HEK293 (cell line): ENCODE measurements at regions not wholly inside any gene's neighbourhood (a gene's known extent, or its start where the extent isn't known, plus 50 kb on each side); places are given as distances from the start of the nearest gene placed in this dataset.

Experiments used
- GLI2 ChIP-seq: fragments of 450-650 bp; formaldehyde crosslinking; IDR thresholded peaks from 2 replicates; pipeline ENCODE4; 2017; ENCODE audit warnings: missing biosample characterization, missing genetic modification characterization, low read depth, borderline replicate concordance
- HOXD13 ChIP-seq: sonication (generic); formaldehyde crosslinking; IDR thresholded peaks from 2 replicates; pipeline ENCODE4 v1.8.0; 2022; ENCODE audit warnings: missing genetic modification reagents, borderline replicate concordance
- KLF9 ChIP-seq: fragments of 450-650 bp; formaldehyde crosslinking; IDR thresholded peaks from 2 replicates; pipeline ENCODE4 v1.5.1; 2016; ENCODE audit warnings: missing biosample characterization, missing genetic modification characterization, low read depth
- MYNN ChIP-seq: fragments of 450-650 bp; formaldehyde crosslinking; IDR thresholded peaks from 2 replicates; pipeline ENCODE4 v1.5.1; 2016; ENCODE audit warnings: missing biosample characterization, missing genetic modification characterization, borderline replicate concordance
- PRDM10 ChIP-seq: fragments of 450-650 bp; formaldehyde crosslinking; IDR thresholded peaks from 2 replicates; pipeline ENCODE4 v1.5.1; 2016; ENCODE audit warnings: missing biosample characterization, missing genetic modification characterization
- SCRT2 ChIP-seq: fragments of 450-650 bp; formaldehyde crosslinking; IDR thresholded peaks from 2 replicates; pipeline ENCODE4 v1.5.1; 2016; ENCODE audit warnings: missing biosample characterization, missing genetic modification characterization
- ZBTB20 ChIP-seq: fragments of 450-650 bp; formaldehyde crosslinking; IDR thresholded peaks from 2 replicates; pipeline ENCODE4 v1.5.1; 2016; ENCODE audit warnings: missing biosample characterization, missing genetic modification characterization
- ZIC2 ChIP-seq: fragments of 450-650 bp; formaldehyde crosslinking; IDR thresholded peaks from 2 replicates; pipeline ENCODE4 v1.5.1; 2016; ENCODE audit warnings: missing biosample characterization, missing genetic modification characterization
- ZNF10 ChIP-seq: fragments of 450-650 bp; formaldehyde crosslinking; IDR thresholded peaks from 2 replicates; pipeline ENCODE4 v1.5.1; 2017; ENCODE audit warnings: missing biosample characterization, missing genetic modification characterization
- ZNF148 ChIP-seq: fragments of 450-650 bp; formaldehyde crosslinking; IDR thresholded peaks from 2 replicates; pipeline ENCODE4 v1.5.0; 2017; ENCODE audit warnings: missing biosample characterization, missing genetic modification characterization, borderline replicate concordance
- ZNF24 ChIP-seq: fragments of 450-650 bp; formaldehyde crosslinking; IDR thresholded peaks from 2 replicates; pipeline ENCODE4 v1.5.1; 2016; ENCODE audit warnings: missing biosample characterization, missing genetic modification characterization
- ZNF274 ChIP-seq, 2 experiments: fragments of 200-500 bp in 1 of 2; fragments of 450-650 bp in 1 of 2; sonication (Bioruptor generic) in 1 of 2; formaldehyde crosslinking in 1 of 2; IDR thresholded peaks; 2 replicates each; pipeline versions ENCODE4 v1.5.1 to v1.6.1; 2014 to 2016; ENCODE audit warnings: borderline replicate concordance in 1 of 2, inconsistent platforms in 1 of 2, low read length in 1 of 2, missing biosample characterization in 1 of 2, missing genetic modification characterization in 1 of 2
- ZNF280D ChIP-seq: fragments of 450-650 bp; formaldehyde crosslinking; IDR thresholded peaks from 2 replicates; pipeline ENCODE4 v1.5.1; 2016; ENCODE audit warnings: missing biosample characterization, missing genetic modification characterization
- ZNF510 ChIP-seq: fragments of 450-650 bp; formaldehyde crosslinking; IDR thresholded peaks from 2 replicates; pipeline ENCODE4 v1.5.1; 2018; ENCODE audit warnings: mild to moderate bottlenecking, missing genetic modification characterization, missing biosample characterization; ENCODE audit not compliant: insufficient replicate concordance
- ZNF521 ChIP-seq: fragments of 450-650 bp; formaldehyde crosslinking; IDR thresholded peaks from 2 replicates; pipeline ENCODE4 v1.5.1; 2017; ENCODE audit warnings: missing biosample characterization, mild to moderate bottlenecking, missing genetic modification characterization
- ZNF555 ChIP-seq: fragments of 450-650 bp; formaldehyde crosslinking; conservative IDR thresholded peaks from 2 replicates; pipeline ENCODE4 v1.5.1; 2017; ENCODE audit warnings: missing biosample characterization, mild to moderate bottlenecking, missing genetic modification characterization, inconsistent platforms
- ZNF626 ChIP-seq: fragments of 450-650 bp; sonication (Bioruptor Pico); formaldehyde crosslinking; IDR thresholded peaks from 2 replicates; pipeline ENCODE4 v1.5.1; 2018; ENCODE audit warnings: missing biosample characterization, missing genetic modification characterization, inconsistent platforms
- ZNF629 ChIP-seq: fragments of 450-650 bp; formaldehyde crosslinking; IDR thresholded peaks from 2 replicates; pipeline ENCODE4 v1.5.1; 2017; ENCODE audit warnings: missing biosample characterization, missing genetic modification characterization
- ZNF645 ChIP-seq: fragments of 450-650 bp; formaldehyde crosslinking; IDR thresholded peaks from 2 replicates; pipeline ENCODE4; 2016; ENCODE audit warnings: missing biosample characterization, missing genetic modification characterization
- ZNF654 ChIP-seq: fragments of 450-650 bp; formaldehyde crosslinking; IDR thresholded peaks from 2 replicates; pipeline ENCODE4 v1.5.1; 2016; ENCODE audit warnings: low read depth, missing biosample characterization, missing genetic modification characterization
- ZNF677 ChIP-seq: fragments of 450-650 bp; IDR thresholded peaks from 2 replicates; pipeline ENCODE4 v1.5.0; 2018; ENCODE audit warnings: missing biosample characterization, mild to moderate bottlenecking, missing genetic modification characterization, moderate library complexity

GRCh38 chrX:82626978-82627377 lies 881.1 kb upstream of the POU3F4 start (continued):
- TF ChIP-seq ZNF654 (tag by site-specific recombination) (0 out of 2 replicates have a peak, but pooled peaks have one; percentile 8), ZNF677 (no peak), ZBTB20 (no peak), ZNF274 (IDR thresholded peaks at IDR 0.05; ENCODE audit: low read length) (no peak), ZNF274 (tag by site-specific recombination; IDR thresholded peaks at IDR 0.05; ENCODE audit: borderline replicate concordance) (no peak), ZNF10 (no peak), ZNF24 (no peak), ZNF521 (no peak), ZNF148 (no peak), KLF9 (tag by site-specific recombination) (no peak), SCRT2 (no peak), HOXD13 (CRISPR knock-in tag) (no peak), MYNN (tag by site-specific recombination) (no peak), ZNF645 (no peak), ZIC2 (tag by site-specific recombination) (no peak), ZNF280D (tag by site-specific recombination) (no peak), ZNF510 (tag by site-specific recombination) (peak; percentile 56), ZNF626 (tag by site-specific recombination) (no peak), ZNF555 (tag by site-specific recombination) (peak; percentile 86), ZNF629 (tag by site-specific recombination) (peak; percentile 34; the same call in 1 of the 2 replicates), GLI2 (peak; percentile 28; the same call in 1 of the 2 replicates), PRDM10 (tag by site-specific recombination) (no peak)
- TF ChIP-seq, all 188 proteins: peak for 17
